Activated CD8-positive, alpha-beta T cell treated with anti-CD3 and anti-CD28 coated beads, Interleukin-2, amount 10 ng/mL, durations not matched to agents 7 days and 5 days (primary cell): ENCODE measurements at regions not wholly inside any gene's neighbourhood (a gene's known extent, or its start where the extent isn't known, plus 50 kb on each side); places are given as distances from the start of the nearest gene placed in this dataset.
"Not testable (repeated sequence)": the region's sequence is repeated elsewhere in the genome, so short reads cannot be mapped to it uniquely, and the experiment has no call there.

ENCODE experiments used
- ATAC-seq: fragments of 150-1000 bp; cut with Tn5 transposase; one replicate; pipeline ENCODE4 v1.10.0; 2021; ENCODE audit warnings: moderate library complexity
- CTCF ChIA-PET: fragments of 350-600 bp; sonication (Branson Sonifier 250); formaldehyde crosslinking; loops from one replicate; lab custom pipeline; 2021; ENCODE audit warnings: antibody characterized with exemption; lab: Charles Lee
- POLR2A ChIA-PET: fragments of 350-600 bp; sonication (Branson Sonifier 250); formaldehyde crosslinking; loops from one replicate; lab custom pipeline; 2021; ENCODE audit warnings: antibody characterized with exemption; lab: Charles Lee
- DNase-seq: peaks from one replicate; pipeline ENCODE4 v3.0.0-alpha.2; 2020
- H3K27ac Mint-ChIP-seq: one replicate; pipeline ENCODE4 v1.8.0; 2021; ENCODE audit warnings: mild to moderate bottlenecking, mixed read lengths
- H3K27me3 Mint-ChIP-seq: one replicate; pipeline ENCODE4 v1.8.0; 2021; ENCODE audit warnings: low read depth, mixed read lengths
- H3K36me3 Mint-ChIP-seq: one replicate; pipeline ENCODE4 v1.8.0; 2021; ENCODE audit warnings: low read depth, mixed read lengths
- H3K4me1 Mint-ChIP-seq: one replicate; pipeline ENCODE4 v1.8.0; 2021; ENCODE audit warnings: low read depth, mixed read lengths
- H3K4me3 Mint-ChIP-seq: one replicate; pipeline ENCODE4 v1.8.0; 2021; ENCODE audit warnings: mild to moderate bottlenecking, mixed read lengths
- H3K9me3 Mint-ChIP-seq: one replicate; pipeline ENCODE4 v1.8.0; 2022; ENCODE audit warnings: mixed read lengths; ENCODE audit not compliant: insufficient read depth

GRCh38 chr2:8243748-8244400 is 438.0 kb upstream of the ID2 start:
- peaks cover 23% of the 10 kb centered on the region for H3K4me1 Mint-ChIP-seq
- peaks cover 17% of the 10 kb centered on the region for H3K9me3 Mint-ChIP-seq
- no peak overlapping the region for H3K4me3 Mint-ChIP-seq
- ATAC-seq, result no peak
- ChIA-PET CTCF (no interaction called here), POLR2A (no interaction called here)
- DNase-seq, result no peak
- no peaks in the 10 kb centered on the region for H3K27me3 Mint-ChIP-seq
- peaks cover 13% of the 10 kb centered on the region for H3K36me3 Mint-ChIP-seq
- H3K27ac Mint-ChIP-seq, result no peak overlapping the region

- Mint-ChIP-seq H3K27me3 (no peaks in the 10 kb centered on the region), H3K4me3 (no peak overlapping the region), H3K27ac (no peak overlapping the region), H3K9me3 (peaks cover 17% of the 10 kb centered on the region), H3K36me3 (peaks cover 13% of the 10 kb centered on the region), H3K4me1 (peaks cover 15% of the 10 kb centered on the region)
- ChIA-PET POLR2A (no interaction called here), CTCF (no interaction called here)
- ATAC-seq, result no peak
- no peak for DNase-seq
Observed at GRCh38 chr2:8244639-8245038, 437.2 kb upstream of the ID2 start.

GRCh38 chr2:8246137-8246536 is 435.7 kb upstream of the ID2 start:
- ChIA-PET CTCF (no interaction called here), POLR2A (no interaction called here)
- Mint-ChIP-seq H3K9me3 (peaks cover 22% of the 10 kb centered on the region), H3K4me1 (peaks cover 2% of the 10 kb centered on the region), H3K27ac (no peak overlapping the region), H3K36me3 (peaks cover 15% of the 10 kb centered on the region), H3K4me3 (no peak overlapping the region), H3K27me3 (no peaks in the 10 kb centered on the region)
- ATAC-seq (no peak), DNase-seq (no peak)

GRCh38 chr2:8247905-8248622 is 433.8 kb upstream of the ID2 start:
- no peak overlapping the region for H3K27ac Mint-ChIP-seq
- no peak overlapping the region for H3K4me3 Mint-ChIP-seq
- no peak for DNase-seq
- H3K36me3 Mint-ChIP-seq, result peaks cover 15% of the 10 kb centered on the region
- POLR2A ChIA-PET, result no interaction called here
- peaks cover 22% of the 10 kb centered on the region for H3K9me3 Mint-ChIP-seq
- CTCF ChIA-PET, result no interaction called here
- H3K4me1 Mint-ChIP-seq, result no peaks in the 10 kb centered on the region
- no peak for ATAC-seq
- H3K27me3 Mint-ChIP-seq, result no peaks in the 10 kb centered on the region

- ChIA-PET CTCF (no interaction called here), POLR2A (no interaction called here)
- ATAC-seq, result no peak
- DNase-seq, result no peak
- peaks cover 22% of the 10 kb centered on the region for H3K9me3 Mint-ChIP-seq
- no peak overlapping the region for H3K27ac Mint-ChIP-seq
- H3K4me1 Mint-ChIP-seq, result peaks cover 1% of the 10 kb centered on the region
- H3K4me3 Mint-ChIP-seq, result no peak overlapping the region
- H3K27me3 Mint-ChIP-seq, result no peaks in the 10 kb centered on the region
- peaks cover 12% of the 10 kb centered on the region for H3K36me3 Mint-ChIP-seq
Observed at GRCh38 chr2:8248623-8248957, 433.3 kb upstream of the ID2 start.

- ChIA-PET CTCF (interaction anchor here (0.7 kb wide), 1 partner anchor 15 kb away, joined by 3 read pairs; no protein-coding TSS in a partner anchor), POLR2A (no interaction called here)
- Mint-ChIP-seq H3K4me1 (peaks cover 7% of the 10 kb centered on the region), H3K36me3 (peaks cover 7% of the 10 kb centered on the region), H3K9me3 (peaks cover 18% of the 10 kb centered on the region), H3K27ac (no peak overlapping the region), H3K27me3 (no peaks in the 10 kb centered on the region), H3K4me3 (no peak overlapping the region)
- ATAC-seq (no peak), DNase-seq (no peak)
Observed at GRCh38 chr2:8249141-8249540, 432.7 kb upstream of the ID2 start.

- no peak overlapping the region for H3K4me3 Mint-ChIP-seq
- H3K9me3 Mint-ChIP-seq, result peaks cover 12% of the 10 kb centered on the region
- H3K36me3 Mint-ChIP-seq, result peaks cover 6% of the 10 kb centered on the region
- no peak overlapping the region for H3K27ac Mint-ChIP-seq
- CTCF ChIA-PET, result no interaction called here
- POLR2A ChIA-PET, result no interaction called here
- DNase-seq (no peak), ATAC-seq (no peak)
- H3K4me1 Mint-ChIP-seq, result peaks cover 13% of the 10 kb centered on the region
- H3K27me3 Mint-ChIP-seq, result no peaks in the 10 kb centered on the region
Observed at GRCh38 chr2:8249769-8250168, 432.1 kb upstream of the ID2 start.

- H3K27me3 Mint-ChIP-seq, ATAC-seq, H3K4me3 Mint-ChIP-seq, H3K36me3 Mint-ChIP-seq, H3K9me3 Mint-ChIP-seq, POLR2A ChIA-PET, CTCF ChIA-PET, H3K27ac Mint-ChIP-seq, DNase-seq: not testable (repeated sequence)
- H3K4me1 Mint-ChIP-seq, result peaks cover 15% of the 10 kb centered on the region
Observed at GRCh38 chr2:8250290-8250689, 431.6 kb upstream of the ID2 start.

- H3K4me3 Mint-ChIP-seq, result no peak overlapping the region
- ATAC-seq, result no peak
- CTCF ChIA-PET, result no interaction called here
- H3K4me1 Mint-ChIP-seq, result peaks cover 15% of the 10 kb centered on the region
- POLR2A ChIA-PET, result no interaction called here
- H3K9me3 Mint-ChIP-seq, result peaks cover 5% of the 10 kb centered on the region
- no peaks in the 10 kb centered on the region for H3K27me3 Mint-ChIP-seq
- no peak overlapping the region for H3K27ac Mint-ChIP-seq
- no peak for DNase-seq
- H3K36me3 Mint-ChIP-seq, result peaks cover 5% of the 10 kb centered on the region
Observed at GRCh38 chr2:8251291-8251690, 430.6 kb upstream of the ID2 start.

GRCh38 chr2:8251856-8252255 is 430.0 kb upstream of the ID2 start:
- no peak for ATAC-seq

GRCh38 chr2:8252997-8253694 is 428.7 kb upstream of the ID2 start:
- Mint-ChIP-seq H3K27ac (no peak overlapping the region), H3K27me3 (no peaks in the 10 kb centered on the region), H3K9me3 (peaks cover 5% of the 10 kb centered on the region), H3K4me1 (peaks cover 15% of the 10 kb centered on the region), H3K36me3 (peaks cover 2% of the 10 kb centered on the region), H3K4me3 (no peak overlapping the region)
- ATAC-seq (no peak), DNase-seq (no peak)
- POLR2A ChIA-PET, result no interaction called here
- CTCF ChIA-PET, result no interaction called here

More at GRCh38 chr2:8251856-8252255, 430.0 kb upstream of the ID2 start:
- peaks cover 2% of the 10 kb centered on the region for H3K36me3 Mint-ChIP-seq
- ChIA-PET POLR2A (no interaction called here), CTCF (no interaction called here)
- peaks cover 15% of the 10 kb centered on the region for H3K4me1 Mint-ChIP-seq
- H3K9me3 Mint-ChIP-seq, result peaks cover 5% of the 10 kb centered on the region
- DNase-seq, result no peak
- H3K4me3 Mint-ChIP-seq, result no peak overlapping the region
- H3K27me3 Mint-ChIP-seq, result no peaks in the 10 kb centered on the region
- no peak overlapping the region for H3K27ac Mint-ChIP-seq

- no peak for ATAC-seq
- Mint-ChIP-seq H3K27ac (peak overlapping the region; percentile 31), H3K9me3 (peaks cover 5% of the 10 kb centered on the region), H3K4me1 (peaks cover 15% of the 10 kb centered on the region), H3K36me3 (peaks cover 2% of the 10 kb centered on the region), H3K4me3 (no peak overlapping the region), H3K27me3 (peaks cover 2% of the 10 kb centered on the region)
- ChIA-PET CTCF (no interaction called here), POLR2A (no interaction called here)
- DNase-seq, result no peak
Observed at GRCh38 chr2:8253781-8254180, 428.1 kb upstream of the ID2 start.
